PC-9 (cell line): ENCODE measurements at regions not wholly inside any gene's neighbourhood (a gene's known extent, or its start where the extent isn't known, plus 50 kb on each side); places are given as distances from the start of the nearest gene placed in this dataset.

Source experiments
- BruUV-seq: library from RNA; stranded (reverse); fragments of 400-500 nt; replicated peaks from 2 replicates; lab custom pipeline; 2021; lab: Mats Ljungman, UMichigan
- CTCF ChIA-PET: fragments of 300-600 bp; sonication (Branson Sonifier 250); formaldehyde crosslinking; loops from one replicate; lab custom pipeline; 2022; ENCODE audit warnings: antibody characterized with exemption; lab: Charles Lee
- POLR2A ChIA-PET: fragments of 300-600 bp; sonication (Branson Sonifier 250); formaldehyde crosslinking; loops from one replicate; lab custom pipeline; 2022; ENCODE audit warnings: antibody characterized with exemption; ENCODE audit not compliant: unreplicated experiment; lab: Charles Lee
- DNase-seq, 2 experiments: peaks; one replicate each; pipeline versions ENCODE4 v3.0.0 to v3.0.0-alpha.2; 2015 to 2022; ENCODE audit warnings: mixed read lengths in 1 of 2
- H2AFZ ChIP-seq: fragments of 200-600 bp; sonication (generic); 2 replicates; pipeline ENCODE4 v1.8.1; 2017; ENCODE audit warnings: antibody characterized with exemption
- H3F3A ChIP-seq: fragments of 200-600 bp; sonication (generic); 2 replicates; pipeline ENCODE4 v1.8.1; 2017; ENCODE audit warnings: antibody characterized with exemption, mild to moderate bottlenecking, low read depth; ENCODE audit not compliant: insufficient read depth
- H3K27ac ChIP-seq: fragments of 200-600 bp; sonication (generic); 2 replicates; pipeline ENCODE4 v1.6.1; 2016; ENCODE audit warnings: mixed run types
- H3K27me3 ChIP-seq: fragments of 200-600 bp; sonication (generic); 2 replicates; pipeline ENCODE4 v1.6.1; 2016; ENCODE audit warnings: low read depth, mixed run types; ENCODE audit not compliant: insufficient read depth
- H3K36me3 ChIP-seq: fragments of 200-600 bp; sonication (generic); 2 replicates; pipeline ENCODE4 v1.6.1; 2016; ENCODE audit warnings: low read depth, mixed run types
- H3K4me1 ChIP-seq: fragments of 200-600 bp; sonication (generic); replicated peaks from 2 replicates; pipeline ENCODE4 v1.6.1; 2016; ENCODE audit warnings: mixed run types; ENCODE audit not compliant: insufficient read depth
- H3K4me2 ChIP-seq: fragments of 200-600 bp; sonication (generic); 2 replicates; pipeline ENCODE4 v1.6.1; 2017; ENCODE audit warnings: mixed run types
- H3K4me3 ChIP-seq: fragments of 200-600 bp; sonication (generic); 2 replicates; pipeline ENCODE4 v1.6.1; 2016; ENCODE audit warnings: mixed run types
- H3K79me2 ChIP-seq: fragments of 200-600 bp; sonication (generic); 2 replicates; pipeline ENCODE4 v1.6.1; 2017; ENCODE audit warnings: low read depth, mixed run types
- H3K9me2 ChIP-seq: fragments of 200-600 bp; sonication (generic); 2 replicates; pipeline ENCODE4 v1.8.1; 2017; ENCODE audit warnings: mild to moderate bottlenecking; ENCODE audit not compliant: insufficient read depth
- H3K9me3 ChIP-seq: fragments of 200-600 bp; sonication (generic); 2 replicates; pipeline ENCODE4 v1.8.1; 2016; ENCODE audit warnings: low read depth; ENCODE audit not compliant: insufficient read depth
- H4K20me1 ChIP-seq: fragments of 200-600 bp; sonication (generic); 2 replicates; pipeline ENCODE4 v1.8.1; 2017; ENCODE audit not compliant: insufficient read depth
- EZH2 ChIP-seq: fragments of 200-600 bp; sonication (generic); IDR thresholded peaks from 2 replicates; pipeline ENCODE4 v1.8.0; 2017; ENCODE audit warnings: antibody characterized with exemption, low read depth
- intact Hi-C: fragments of 100-400 bp; cut with micrococcal nuclease; formaldehyde crosslinking; loops from one replicate; pipeline ENCODE4 v1.10.0; 2022; ENCODE audit not compliant: unreplicated experiment
- TF ChIP-seq, protein P1 (sequence below): fragments of 200-600 bp; sonication (generic); conservative IDR thresholded peaks from 2 replicates; pipeline ENCODE4 v1.6.1; 2017; ENCODE audit warnings: mixed run types, antibody characterized with exemption, mild to moderate bottlenecking, moderate library complexity

DNA sequence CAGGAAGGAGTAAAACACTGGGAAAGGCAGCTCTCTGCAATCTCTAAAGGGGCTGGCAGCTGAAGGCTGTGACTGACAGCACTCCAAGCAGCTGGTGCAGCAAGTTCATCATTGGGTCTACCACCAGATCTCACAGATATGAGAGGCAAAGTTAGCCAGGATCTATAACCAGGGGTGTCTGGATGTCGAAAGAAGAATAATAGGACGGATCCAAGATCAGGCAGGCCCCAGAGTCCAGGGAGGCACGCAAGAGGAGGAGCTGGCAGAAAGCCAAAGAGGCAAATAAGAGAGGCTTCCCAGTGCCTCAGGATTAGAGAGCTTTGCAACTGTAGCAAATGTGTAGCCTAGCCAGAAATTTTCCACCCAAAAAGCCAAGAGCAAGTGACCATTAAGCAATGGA is 77.1 kb downstream of the RBMXL2 start:
- no peak overlapping the region for H3K4me2 ChIP-seq
- H2AFZ ChIP-seq: no peak overlapping the region
- H3K36me3 ChIP-seq: no peaks in the 10 kb centered on the region
- H3K27me3 ChIP-seq: peaks cover 6% of the 10 kb centered on the region; the same call in 1 of the 2 replicates
- ChIA-PET CTCF (no interaction called here), POLR2A (no interaction called here)
- intact Hi-C loops: no loop called here
- no peak overlapping the region for H3K27ac ChIP-seq
- H4K20me1 ChIP-seq: no peaks in the 10 kb centered on the region
- H3K4me1 ChIP-seq: no peaks in the 10 kb centered on the region
- no TSS peak for BruUV-seq
- no peaks in the 10 kb centered on the region for H3F3A ChIP-seq
- DNase-seq: no peak
- H3K9me3 ChIP-seq: no peaks in the 10 kb centered on the region
- TF ChIP-seq, protein P1, sequence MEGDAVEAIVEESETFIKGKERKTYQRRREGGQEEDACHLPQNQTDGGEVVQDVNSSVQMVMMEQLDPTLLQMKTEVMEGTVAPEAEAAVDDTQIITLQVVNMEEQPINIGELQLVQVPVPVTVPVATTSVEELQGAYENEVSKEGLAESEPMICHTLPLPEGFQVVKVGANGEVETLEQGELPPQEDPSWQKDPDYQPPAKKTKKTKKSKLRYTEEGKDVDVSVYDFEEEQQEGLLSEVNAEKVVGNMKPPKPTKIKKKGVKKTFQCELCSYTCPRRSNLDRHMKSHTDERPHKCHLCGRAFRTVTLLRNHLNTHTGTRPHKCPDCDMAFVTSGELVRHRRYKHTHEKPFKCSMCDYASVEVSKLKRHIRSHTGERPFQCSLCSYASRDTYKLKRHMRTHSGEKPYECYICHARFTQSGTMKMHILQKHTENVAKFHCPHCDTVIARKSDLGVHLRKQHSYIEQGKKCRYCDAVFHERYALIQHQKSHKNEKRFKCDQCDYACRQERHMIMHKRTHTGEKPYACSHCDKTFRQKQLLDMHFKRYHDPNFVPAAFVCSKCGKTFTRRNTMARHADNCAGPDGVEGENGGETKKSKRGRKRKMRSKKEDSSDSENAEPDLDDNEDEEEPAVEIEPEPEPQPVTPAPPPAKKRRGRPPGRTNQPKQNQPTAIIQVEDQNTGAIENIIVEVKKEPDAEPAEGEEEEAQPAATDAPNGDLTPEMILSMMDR: no peak
- TF ChIP-seq EZH2: no peak
- H3K79me2 ChIP-seq: no peaks in the 10 kb centered on the region
- H3K4me3 ChIP-seq: no peak overlapping the region
- H3K9me2 ChIP-seq: no peaks in the 10 kb centered on the region

DNA sequence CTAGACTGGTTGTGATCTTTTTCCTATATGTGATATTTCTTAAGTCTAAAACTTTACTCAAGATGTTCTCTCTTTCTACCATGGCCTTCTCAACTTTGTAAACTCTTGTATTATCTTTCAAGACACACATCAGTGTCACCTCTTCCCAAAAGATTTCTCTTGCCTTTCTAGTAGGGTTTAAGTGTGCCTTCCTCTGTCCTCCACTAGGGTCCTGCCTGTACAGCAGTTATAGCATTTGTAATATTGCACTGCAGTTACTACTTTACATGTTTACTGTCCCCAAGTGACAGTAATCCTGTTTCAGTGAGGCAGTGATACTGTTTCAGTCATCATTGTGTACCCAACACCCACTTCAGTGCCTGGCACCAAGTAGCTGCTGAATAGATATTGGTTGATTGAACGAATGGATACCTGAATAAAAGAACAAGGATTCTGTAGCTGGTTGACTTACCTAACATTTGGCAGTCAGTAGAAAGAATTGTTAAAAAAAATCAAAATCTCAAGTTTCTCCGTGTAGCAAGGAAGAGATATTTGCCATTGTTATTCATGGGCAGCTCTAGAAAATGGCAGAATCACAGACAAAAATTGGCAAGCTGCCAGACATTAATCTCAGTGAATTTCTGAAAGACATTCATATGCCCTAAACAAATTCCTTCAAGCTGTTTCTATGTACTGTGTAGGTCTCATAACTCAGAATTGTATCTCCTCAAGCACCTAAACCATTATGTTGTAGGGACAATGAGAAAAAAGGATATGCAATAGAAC is 79.4 kb downstream of the RBMXL2 start:
- no peak for TF ChIP-seq EZH2
- TF ChIP-seq, protein P1: no peak
- no peaks in the 10 kb centered on the region for H3K9me3 ChIP-seq
- BruUV-seq: no TSS peak
- no peak for DNase-seq
- CTCF ChIA-PET: no interaction called here
- H3K27ac ChIP-seq: no peak overlapping the region
- H3K36me3 ChIP-seq: no peaks in the 10 kb centered on the region
- intact Hi-C loops: no loop called here
- H3K79me2 ChIP-seq: no peaks in the 10 kb centered on the region
- no peak overlapping the region for H3K4me2 ChIP-seq
- no peak overlapping the region for H3K4me3 ChIP-seq
- no peaks in the 10 kb centered on the region for H3K9me2 ChIP-seq
- no peaks in the 10 kb centered on the region for H4K20me1 ChIP-seq
- peaks cover 4% of the 10 kb centered on the region; the same call in 1 of the 2 replicates for H3K27me3 ChIP-seq
- H3F3A ChIP-seq: no peaks in the 10 kb centered on the region
- H3K4me1 ChIP-seq: no peaks in the 10 kb centered on the region
- POLR2A ChIA-PET: no interaction called here
- H2AFZ ChIP-seq: no peak overlapping the region

DNA sequence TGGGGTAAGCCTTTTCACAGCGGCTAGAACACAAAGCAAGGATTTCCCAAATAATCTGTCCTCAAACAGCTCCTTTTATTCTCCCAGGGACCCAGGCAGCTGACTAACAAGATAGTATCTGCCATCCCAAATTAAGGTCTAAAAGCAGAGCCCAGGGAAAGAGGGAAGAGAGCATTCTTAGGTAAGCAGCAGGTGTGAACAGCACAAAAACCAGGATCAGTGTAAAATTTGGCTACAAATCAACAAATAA is 79.9 kb downstream of the RBMXL2 start:
- Histone ChIP-seq H3K27me3 (no peaks in the 10 kb centered on the region), H3K9me3 (no peaks in the 10 kb centered on the region), H3K4me3 (no peak overlapping the region), H2AFZ (no peak overlapping the region), H3K4me1 (no peaks in the 10 kb centered on the region), H3K4me2 (no peak overlapping the region), H3K27ac (no peak overlapping the region), H3K36me3 (no peaks in the 10 kb centered on the region), H3K9me2 (no peaks in the 10 kb centered on the region), H4K20me1 (no peaks in the 10 kb centered on the region), H3F3A (no peaks in the 10 kb centered on the region), H3K79me2 (no peaks in the 10 kb centered on the region)
- no TSS peak for BruUV-seq
- TF ChIP-seq, protein P1: no peak
- TF ChIP-seq EZH2: no peak
- intact Hi-C loops: no loop called here
- POLR2A ChIA-PET: no interaction called here
- no peak for DNase-seq
- CTCF ChIA-PET: no interaction called here
